ENCODE measurements at regions not wholly inside any gene's neighbourhood (a gene's known extent, or its start where the extent isn't known, plus 50 kb on each side); places are given as distances from the start of the nearest gene placed in this dataset.
A peak's percentile ranks its signal among the peaks of the same experiment; 100 is the strongest.

DNA sequence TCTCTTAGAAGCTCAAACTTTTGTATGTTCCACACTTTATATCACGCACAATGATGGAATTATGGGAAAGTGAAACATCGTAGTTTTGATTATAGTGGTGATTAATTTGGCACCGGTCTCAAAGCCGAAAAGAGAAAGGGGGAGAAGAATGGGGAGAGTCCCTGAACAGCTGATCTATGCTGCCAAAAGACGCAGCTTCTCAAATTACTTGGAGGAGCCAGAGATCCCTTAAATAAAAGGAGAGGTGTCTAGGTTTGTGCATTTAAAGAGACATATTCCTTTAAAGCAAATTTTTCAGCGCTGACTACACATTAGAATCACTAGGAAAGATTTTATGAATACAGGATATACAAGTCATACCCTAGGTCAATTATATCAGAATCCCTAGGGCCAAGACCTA lies 599.6 kb upstream of the ADAMTS5 start:
- H3K27ac ChIP-seq, result no peak overlapping the region
- no peaks in the 10 kb centered on the region for H3K36me3 ChIP-seq
- no peak for DNase-seq (ENCODE audit: low spot score)
- no peaks in the 10 kb centered on the region for H3K27me3 ChIP-seq
- H3K9me3 ChIP-seq, result no peaks in the 10 kb centered on the region
- H3K4me1 ChIP-seq, result peaks cover 0 to 17% of the 10 kb centered on the region in 2 donors
- TF ChIP-seq, protein P1, sequence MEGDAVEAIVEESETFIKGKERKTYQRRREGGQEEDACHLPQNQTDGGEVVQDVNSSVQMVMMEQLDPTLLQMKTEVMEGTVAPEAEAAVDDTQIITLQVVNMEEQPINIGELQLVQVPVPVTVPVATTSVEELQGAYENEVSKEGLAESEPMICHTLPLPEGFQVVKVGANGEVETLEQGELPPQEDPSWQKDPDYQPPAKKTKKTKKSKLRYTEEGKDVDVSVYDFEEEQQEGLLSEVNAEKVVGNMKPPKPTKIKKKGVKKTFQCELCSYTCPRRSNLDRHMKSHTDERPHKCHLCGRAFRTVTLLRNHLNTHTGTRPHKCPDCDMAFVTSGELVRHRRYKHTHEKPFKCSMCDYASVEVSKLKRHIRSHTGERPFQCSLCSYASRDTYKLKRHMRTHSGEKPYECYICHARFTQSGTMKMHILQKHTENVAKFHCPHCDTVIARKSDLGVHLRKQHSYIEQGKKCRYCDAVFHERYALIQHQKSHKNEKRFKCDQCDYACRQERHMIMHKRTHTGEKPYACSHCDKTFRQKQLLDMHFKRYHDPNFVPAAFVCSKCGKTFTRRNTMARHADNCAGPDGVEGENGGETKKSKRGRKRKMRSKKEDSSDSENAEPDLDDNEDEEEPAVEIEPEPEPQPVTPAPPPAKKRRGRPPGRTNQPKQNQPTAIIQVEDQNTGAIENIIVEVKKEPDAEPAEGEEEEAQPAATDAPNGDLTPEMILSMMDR (IDR thresholded peaks at IDR 0.05), result no peak
- H3K4me3 ChIP-seq, result no peak overlapping the region

DNA sequence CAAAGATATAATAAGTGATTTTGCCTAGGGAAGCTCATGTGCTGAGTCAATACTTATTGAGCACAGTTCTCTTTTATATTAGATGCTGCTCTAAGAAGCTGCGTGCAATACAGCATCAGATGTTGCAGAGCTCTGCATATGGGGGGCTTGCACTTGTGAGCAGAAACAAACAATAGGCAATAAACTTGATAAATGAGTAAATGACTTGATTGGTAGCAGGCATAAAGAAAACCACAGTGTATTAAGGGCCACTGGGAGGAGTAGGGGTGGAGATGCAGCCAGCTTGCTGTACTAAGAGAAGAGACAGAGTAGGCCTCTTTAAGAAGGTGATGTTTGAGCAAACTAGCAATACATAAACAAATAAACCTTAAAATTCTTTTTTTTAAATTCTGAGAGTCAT lies 598.5 kb upstream of the ADAMTS5 start:
- Histone ChIP-seq H3K27me3 (no peaks in the 10 kb centered on the region), H3K4me1 (peaks cover 0 to 9% of the 10 kb centered on the region in 2 donors), H3K4me3 (no peak overlapping the region), H3K36me3 (no peaks in the 10 kb centered on the region), H3K9me3 (no peaks in the 10 kb centered on the region), H3K27ac (no peak overlapping the region)
- TF ChIP-seq, protein P1 (IDR thresholded peaks at IDR 0.05), result no peak
- no peak for DNase-seq (ENCODE audit: low spot score)

DNA sequence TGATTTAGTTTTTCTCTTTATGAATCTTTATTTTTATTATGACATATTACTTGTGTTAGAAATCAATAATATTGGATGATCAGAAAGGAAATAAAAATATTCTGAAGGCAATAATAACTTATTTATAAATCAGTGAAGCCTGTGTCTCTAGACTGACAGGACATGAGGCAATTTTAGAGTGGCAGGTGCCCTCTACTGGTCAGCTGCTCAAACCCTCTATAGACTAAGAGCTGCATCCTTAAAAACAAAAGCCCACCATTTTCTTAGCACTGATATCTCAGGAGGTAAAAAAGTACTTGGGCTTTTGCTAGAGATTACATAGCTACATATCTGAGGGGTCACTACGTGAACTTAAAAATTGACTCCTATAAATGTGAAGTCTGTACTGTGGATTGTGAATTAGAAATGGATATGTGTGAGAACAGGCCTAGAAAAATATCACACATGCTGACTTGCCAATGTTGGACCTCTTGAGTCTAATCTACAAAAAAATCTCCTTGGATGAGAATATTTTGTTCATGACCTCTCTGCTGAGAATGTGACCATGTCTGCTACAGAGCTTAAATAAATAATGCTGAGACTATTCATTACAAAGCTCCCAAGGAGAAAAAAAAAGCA lies 597.9 kb upstream of the ADAMTS5 start:
- DNase-seq (ENCODE audit: low spot score), result no peak
- H3K36me3 ChIP-seq, result no peaks in the 10 kb centered on the region
- no peak overlapping the region for H3K4me3 ChIP-seq
- H3K9me3 ChIP-seq, result no peaks in the 10 kb centered on the region
- H3K27me3 ChIP-seq, result no peaks in the 10 kb centered on the region
- TF ChIP-seq, protein P1 (IDR thresholded peaks at IDR 0.05), result peak; percentile 54 to 82
- peaks cover 0 to 3% of the 10 kb centered on the region in 2 donors for H3K4me1 ChIP-seq
- H3K27ac ChIP-seq, result no peak overlapping the region

DNA sequence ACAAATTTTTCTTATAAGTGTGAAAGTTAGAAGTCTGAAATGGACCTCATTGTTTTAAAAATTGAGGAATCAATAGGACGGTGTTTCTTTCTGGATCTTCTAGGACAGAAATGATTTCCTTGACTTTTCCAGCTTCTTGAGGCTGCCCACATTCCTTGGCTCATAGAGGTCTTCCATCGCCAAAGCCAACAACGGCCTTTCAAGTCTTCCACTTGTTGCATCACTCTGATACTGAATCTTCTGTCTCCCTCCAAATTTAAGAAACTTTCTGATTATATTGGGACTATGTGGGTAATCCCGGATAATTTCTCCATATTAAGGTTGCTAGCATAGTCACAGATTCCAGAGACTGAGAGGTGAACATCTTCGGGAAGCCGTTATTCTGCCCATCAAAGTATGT lies 595.4 kb upstream of the ADAMTS5 start:
- Histone ChIP-seq H3K27me3 (no peaks in the 10 kb centered on the region), H3K9me3 (no peaks in the 10 kb centered on the region), H3K36me3 (no peaks in the 10 kb centered on the region), H3K27ac (no peak overlapping the region), H3K4me3 (no peak overlapping the region), H3K4me1 (no peaks in the 10 kb centered on the region)
- DNase-seq (ENCODE audit: low spot score), result no peak
- TF ChIP-seq, protein P1 (IDR thresholded peaks at IDR 0.05), result no peak

DNA sequence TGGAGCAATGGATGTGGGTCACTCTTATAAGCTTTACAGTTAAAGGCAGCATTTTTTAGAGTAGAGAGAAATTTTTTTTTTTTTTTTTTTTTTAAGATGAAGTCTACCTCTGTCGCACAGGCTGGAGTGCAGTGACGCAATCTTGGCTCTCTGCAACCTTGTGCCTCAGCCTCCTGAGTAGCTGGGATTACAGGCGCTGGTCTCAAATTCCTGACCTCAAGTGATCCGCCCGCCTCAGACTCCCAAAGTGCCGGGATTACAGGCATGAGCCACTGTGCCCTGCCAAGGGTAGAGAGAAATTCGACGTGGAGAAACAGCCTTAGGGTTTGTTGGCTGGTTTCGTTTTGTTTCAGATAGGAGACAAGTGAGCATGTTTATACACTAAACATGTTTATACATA lies 594.2 kb upstream of the ADAMTS5 start:
- TF ChIP-seq, protein P1 (IDR thresholded peaks at IDR 0.05), result no peak
- peaks cover 0 to 6% of the 10 kb centered on the region in 2 donors for H3K9me3 ChIP-seq
- no peaks in the 10 kb centered on the region for H3K4me1 ChIP-seq
- no peak overlapping the region for H3K4me3 ChIP-seq
- DNase-seq (ENCODE audit: low spot score), result no peak
- no peak overlapping the region for H3K27ac ChIP-seq
- H3K27me3 ChIP-seq, result no peaks in the 10 kb centered on the region
- no peaks in the 10 kb centered on the region for H3K36me3 ChIP-seq

DNA sequence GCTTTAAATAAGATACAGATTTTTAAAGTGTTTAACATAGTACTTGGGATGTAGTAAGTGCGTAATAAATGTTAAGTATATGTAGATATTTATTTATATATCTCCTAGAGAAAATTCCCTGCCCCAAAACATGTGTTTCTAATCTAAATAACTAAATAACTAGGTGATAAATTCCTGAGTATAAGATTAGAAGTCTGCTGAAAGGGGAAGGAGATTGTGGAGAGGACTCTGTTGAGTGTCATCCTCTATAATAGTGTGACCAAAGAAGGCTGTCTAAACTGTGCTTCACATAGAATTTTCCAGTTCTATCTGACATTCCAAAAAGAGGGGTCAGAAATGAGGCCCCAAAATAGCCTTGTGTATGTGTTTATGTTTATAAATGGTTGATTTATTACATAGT lies 590.5 kb upstream of the ADAMTS5 start:
- TF ChIP-seq, protein P1 (IDR thresholded peaks at IDR 0.05), result no peak
- Histone ChIP-seq H3K4me1 (no peaks in the 10 kb centered on the region), H3K27ac (no peak overlapping the region), H3K27me3 (no peaks in the 10 kb centered on the region), H3K4me3 (no peak overlapping the region), H3K9me3 (peaks cover 0 to 30% of the 10 kb centered on the region in 2 donors), H3K36me3 (no peaks in the 10 kb centered on the region)
- no peak for DNase-seq (ENCODE audit: low spot score)
